ENCODE measurements at regions not wholly inside any gene's neighbourhood (a gene's known extent, or its start where the extent isn't known, plus 50 kb on each side); places are given as distances from the start of the nearest gene placed in this dataset.

GRCh38 chr6:22380236-22380635 lies 83.4 kb upstream of the PRL start:
- DNase-seq (ENCODE audit: insufficient read length, low spot score) (no peak), FAIRE-seq (no peak)
- TF ChIP-seq POLR2A (IDR thresholded peaks at IDR 0.05; ENCODE audit: low read depth, low read length) = no peak

- FAIRE-seq (no peak), DNase-seq (ENCODE audit: insufficient read length, low spot score) (no peak)
- TF ChIP-seq POLR2A (IDR thresholded peaks at IDR 0.05; ENCODE audit: low read depth, low read length) = no peak
Observed at GRCh38 chr6:22381845-22382544, 85.2 kb upstream of the PRL start.

GRCh38 chr6:22383016-22383415 lies 86.2 kb upstream of the PRL start:
- no peak for DNase-seq (ENCODE audit: insufficient read length, low spot score)
- FAIRE-seq = no peak
- TF ChIP-seq POLR2A (IDR thresholded peaks at IDR 0.05; ENCODE audit: low read depth, low read length) = no peak

- FAIRE-seq = no peak
- no peak for TF ChIP-seq POLR2A (IDR thresholded peaks at IDR 0.05; ENCODE audit: low read depth, low read length)
- no peak for DNase-seq (ENCODE audit: insufficient read length, low spot score)
Observed at GRCh38 chr6:22392711-22393110, 95.9 kb upstream of the PRL start.

- no peak for TF ChIP-seq POLR2A (IDR thresholded peaks at IDR 0.05; ENCODE audit: low read depth, low read length)
- FAIRE-seq (no peak), DNase-seq (ENCODE audit: insufficient read length, low spot score) (no peak)
Observed at GRCh38 chr6:22394691-22395090, 97.9 kb upstream of the PRL start.

GRCh38 chr6:22399693-22400092 lies 102.9 kb upstream of the PRL start:
- peak; percentile 83 for FAIRE-seq
- DNase-seq (ENCODE audit: insufficient read length, low spot score) = no peak
- no peak for TF ChIP-seq POLR2A (IDR thresholded peaks at IDR 0.05; ENCODE audit: low read depth, low read length)

GRCh38 chr6:22401206-22401605 lies 104.4 kb upstream of the PRL start:
- TF ChIP-seq POLR2A (IDR thresholded peaks at IDR 0.05; ENCODE audit: low read depth, low read length) = no peak
- DNase-seq (ENCODE audit: insufficient read length, low spot score) = no peak
- FAIRE-seq = no peak

GRCh38 chr6:22401932-22402331 lies 105.1 kb upstream of the PRL start:
- TF ChIP-seq POLR2A (IDR thresholded peaks at IDR 0.05; ENCODE audit: low read depth, low read length) = no peak
- FAIRE-seq (no peak), DNase-seq (ENCODE audit: insufficient read length, low spot score) (no peak)

- DNase-seq (ENCODE audit: insufficient read length, low spot score) = no peak
- FAIRE-seq = no peak
- no peak for TF ChIP-seq POLR2A (IDR thresholded peaks at IDR 0.05; ENCODE audit: low read depth, low read length)
Observed at GRCh38 chr6:22409486-22409885, 112.7 kb upstream of the PRL start.

GRCh38 chr6:22411376-22412105 lies 114.7 kb upstream of the PRL start:
- DNase-seq (ENCODE audit: insufficient read length, low spot score) = no peak
- FAIRE-seq = no peak

GRCh38 chr6:22412994-22413393 lies 116.2 kb upstream of the PRL start:
- TF ChIP-seq POLR2A (IDR thresholded peaks at IDR 0.05; ENCODE audit: low read depth, low read length) = no peak
- FAIRE-seq = no peak
- DNase-seq (ENCODE audit: insufficient read length, low spot score) = no peak

More at GRCh38 chr6:22411376-22412105, 114.7 kb upstream of the PRL start:
- TF ChIP-seq POLR2A (IDR thresholded peaks at IDR 0.05; ENCODE audit: low read depth, low read length) = no peak

- FAIRE-seq (peak; percentile 23), DNase-seq (ENCODE audit: insufficient read length, low spot score) (no peak)
- TF ChIP-seq POLR2A (IDR thresholded peaks at IDR 0.05; ENCODE audit: low read depth, low read length) = no peak
Observed at GRCh38 chr6:22413681-22414311, 117.0 kb upstream of the PRL start.

GRCh38 chr6:22418714-22419113 lies 121.9 kb upstream of the PRL start:
- FAIRE-seq (no peak), DNase-seq (ENCODE audit: insufficient read length, low spot score) (no peak)
- no peak for TF ChIP-seq POLR2A (IDR thresholded peaks at IDR 0.05; ENCODE audit: low read depth, low read length)

GRCh38 chr6:22421198-22421597 lies 124.4 kb upstream of the PRL start:
- DNase-seq (ENCODE audit: insufficient read length, low spot score) = no peak
- no peak for TF ChIP-seq POLR2A (IDR thresholded peaks at IDR 0.05; ENCODE audit: low read depth, low read length)
- no peak for FAIRE-seq

GRCh38 chr6:22424196-22424595 lies 127.4 kb upstream of the PRL start:
- FAIRE-seq (no peak), DNase-seq (ENCODE audit: insufficient read length, low spot score) (no peak)
- no peak for TF ChIP-seq POLR2A (IDR thresholded peaks at IDR 0.05; ENCODE audit: low read depth, low read length)

Data from H54 (cell line).